ENCODE measurements at regions not wholly inside any gene's neighbourhood (a gene's known extent, or its start where the extent isn't known, plus 50 kb on each side); places are given as distances from the start of the nearest gene placed in this dataset.

DNA sequence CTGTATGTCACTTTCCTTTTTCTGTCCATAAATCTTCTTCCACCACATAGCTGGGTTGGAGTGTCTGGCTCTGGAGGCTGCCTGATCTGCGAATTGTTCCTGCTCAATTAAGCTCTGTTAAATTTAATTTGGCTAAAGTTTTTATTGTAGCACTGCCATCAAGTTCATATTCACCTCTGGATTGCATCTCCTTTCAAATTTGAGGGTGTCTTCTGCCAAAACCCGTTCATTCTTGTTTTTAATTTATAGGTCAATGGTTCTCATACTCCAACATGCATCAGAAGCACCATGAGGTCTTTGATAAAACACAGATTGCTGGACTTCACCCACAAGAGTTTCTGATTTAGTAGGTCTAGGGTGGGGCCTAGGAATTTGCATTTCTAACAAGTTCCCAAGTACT lies 276.5 kb upstream of the NECTIN3 start:
- H3K36me3 ChIP-seq (replicated peaks; ENCODE audit: insufficient read depth, low read depth), result no peaks in the 10 kb centered on the region
- TF ChIP-seq, protein P1, sequence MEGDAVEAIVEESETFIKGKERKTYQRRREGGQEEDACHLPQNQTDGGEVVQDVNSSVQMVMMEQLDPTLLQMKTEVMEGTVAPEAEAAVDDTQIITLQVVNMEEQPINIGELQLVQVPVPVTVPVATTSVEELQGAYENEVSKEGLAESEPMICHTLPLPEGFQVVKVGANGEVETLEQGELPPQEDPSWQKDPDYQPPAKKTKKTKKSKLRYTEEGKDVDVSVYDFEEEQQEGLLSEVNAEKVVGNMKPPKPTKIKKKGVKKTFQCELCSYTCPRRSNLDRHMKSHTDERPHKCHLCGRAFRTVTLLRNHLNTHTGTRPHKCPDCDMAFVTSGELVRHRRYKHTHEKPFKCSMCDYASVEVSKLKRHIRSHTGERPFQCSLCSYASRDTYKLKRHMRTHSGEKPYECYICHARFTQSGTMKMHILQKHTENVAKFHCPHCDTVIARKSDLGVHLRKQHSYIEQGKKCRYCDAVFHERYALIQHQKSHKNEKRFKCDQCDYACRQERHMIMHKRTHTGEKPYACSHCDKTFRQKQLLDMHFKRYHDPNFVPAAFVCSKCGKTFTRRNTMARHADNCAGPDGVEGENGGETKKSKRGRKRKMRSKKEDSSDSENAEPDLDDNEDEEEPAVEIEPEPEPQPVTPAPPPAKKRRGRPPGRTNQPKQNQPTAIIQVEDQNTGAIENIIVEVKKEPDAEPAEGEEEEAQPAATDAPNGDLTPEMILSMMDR (IDR thresholded peaks at IDR 0.05; ENCODE audit: poor library complexity), result no peak
- no peak for TF ChIP-seq EZH2phosphoT487 (IDR thresholded peaks at IDR 0.05; ENCODE audit: low read depth, severe bottlenecking, unreplicated experiment)
- TF ChIP-seq EZH2 (IDR thresholded peaks at IDR 0.05; ENCODE audit: borderline replicate concordance), result no peak
- H3K4me2 ChIP-seq, result no peak overlapping the region
- H2AFZ ChIP-seq, result no peak overlapping the region
- no peaks in the 10 kb centered on the region for H3K27me3 ChIP-seq
- WGBS (ENCODE audit: low lambda C conversion rate, missing lambda C conversion rate), result 74% methylated on average over 2 of the region's 2 CpGs
- H3K4me1 ChIP-seq (ENCODE audit: insufficient read depth), result no peaks in the 10 kb centered on the region
- no peaks in the 10 kb centered on the region for H3K9me3 ChIP-seq (ENCODE audit: low read depth)
- no peaks in the 10 kb centered on the region for H3K79me2 ChIP-seq
- no peaks in the 10 kb centered on the region for H4K20me1 ChIP-seq (ENCODE audit: insufficient read depth, poor library complexity, severe bottlenecking)
- H3K27ac ChIP-seq, result no peak overlapping the region
- no peaks in the 10 kb centered on the region for H3K9me2 ChIP-seq (replicated peaks; ENCODE audit: insufficient read depth)
- H3K4me3 ChIP-seq, result no peak overlapping the region
- no peak for DNase-seq (ENCODE audit: low spot score)

DNA sequence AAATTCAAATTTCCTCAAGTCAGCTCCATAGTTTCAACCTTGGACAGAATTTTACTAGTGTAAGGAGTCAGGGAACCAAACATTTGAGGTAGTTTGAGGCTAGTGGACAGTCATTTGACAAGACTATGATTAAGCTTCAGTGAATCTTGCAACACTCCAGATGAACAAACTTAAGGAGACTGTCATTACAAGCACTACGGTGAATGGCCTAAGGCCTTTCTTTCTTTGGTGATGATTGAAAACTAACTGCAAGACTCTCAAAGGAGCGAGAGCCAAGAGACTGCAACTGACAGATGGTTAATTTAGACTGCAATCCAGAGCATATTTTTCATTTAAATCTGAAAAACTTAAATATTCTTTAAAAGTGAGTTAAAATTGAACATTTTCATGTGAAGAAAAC lies 272.3 kb upstream of the NECTIN3 start:
- Histone ChIP-seq H3K36me3 (replicated peaks; ENCODE audit: insufficient read depth, low read depth) (no peaks in the 10 kb centered on the region), H3K27ac (no peak overlapping the region), H2AFZ (no peak overlapping the region), H4K20me1 (ENCODE audit: insufficient read depth, poor library complexity, severe bottlenecking) (no peaks in the 10 kb centered on the region), H3K79me2 (no peaks in the 10 kb centered on the region), H3K9me3 (ENCODE audit: low read depth) (no peaks in the 10 kb centered on the region), H3K4me1 (ENCODE audit: insufficient read depth) (no peaks in the 10 kb centered on the region), H3K4me2 (no peak overlapping the region), H3K4me3 (no peak overlapping the region), H3K9me2 (replicated peaks; ENCODE audit: insufficient read depth) (no peaks in the 10 kb centered on the region), H3K27me3 (no peaks in the 10 kb centered on the region)
- TF ChIP-seq, protein P1 (IDR thresholded peaks at IDR 0.05; ENCODE audit: poor library complexity), result no peak
- TF ChIP-seq EZH2 (IDR thresholded peaks at IDR 0.05; ENCODE audit: borderline replicate concordance) (no peak), EZH2phosphoT487 (IDR thresholded peaks at IDR 0.05; ENCODE audit: low read depth, severe bottlenecking, unreplicated experiment) (no peak)
- 82% methylated on average over 2 of the region's 2 CpGs for WGBS (ENCODE audit: low lambda C conversion rate, missing lambda C conversion rate)
- DNase-seq (ENCODE audit: low spot score), result no peak

- H3K79me2 ChIP-seq, result no peaks in the 10 kb centered on the region
- no peaks in the 10 kb centered on the region for H3K36me3 ChIP-seq (replicated peaks; ENCODE audit: insufficient read depth, low read depth)
- no peak overlapping the region for H2AFZ ChIP-seq
- H3K4me1 ChIP-seq (ENCODE audit: insufficient read depth), result no peaks in the 10 kb centered on the region
- 83% methylated on average over 2 of the region's 2 CpGs for WGBS (ENCODE audit: low lambda C conversion rate, missing lambda C conversion rate)
- H4K20me1 ChIP-seq (ENCODE audit: insufficient read depth, poor library complexity, severe bottlenecking), result no peaks in the 10 kb centered on the region
- H3K27me3 ChIP-seq, result no peaks in the 10 kb centered on the region
- DNase-seq (ENCODE audit: low spot score), result no peak
- no peak overlapping the region for H3K4me2 ChIP-seq
- H3K9me2 ChIP-seq (replicated peaks; ENCODE audit: insufficient read depth), result no peaks in the 10 kb centered on the region
- TF ChIP-seq EZH2phosphoT487 (IDR thresholded peaks at IDR 0.05; ENCODE audit: low read depth, severe bottlenecking, unreplicated experiment), result no peak
- TF ChIP-seq EZH2 (IDR thresholded peaks at IDR 0.05; ENCODE audit: borderline replicate concordance), result no peak
- no peaks in the 10 kb centered on the region for H3K9me3 ChIP-seq (ENCODE audit: low read depth)
- no peak overlapping the region for H3K27ac ChIP-seq
- H3K4me3 ChIP-seq, result no peak overlapping the region
Observed at GRCh38 chr3:110804856-110805255, 266.8 kb upstream of the NECTIN3 start.

- no peak overlapping the region for H2AFZ ChIP-seq
- no peak overlapping the region for H3K27ac ChIP-seq
- H3K4me2 ChIP-seq, result no peak overlapping the region
- no peaks in the 10 kb centered on the region for H4K20me1 ChIP-seq (ENCODE audit: insufficient read depth, poor library complexity, severe bottlenecking)
- TF ChIP-seq EZH2 (IDR thresholded peaks at IDR 0.05; ENCODE audit: borderline replicate concordance) (no peak), EZH2phosphoT487 (IDR thresholded peaks at IDR 0.05; ENCODE audit: low read depth, severe bottlenecking, unreplicated experiment) (no peak)
- TF ChIP-seq, protein P1 (IDR thresholded peaks at IDR 0.05; ENCODE audit: poor library complexity), result no peak
- no peaks in the 10 kb centered on the region for H3K9me3 ChIP-seq (ENCODE audit: low read depth)
- no peak for DNase-seq (ENCODE audit: low spot score)
- H3K27me3 ChIP-seq, result no peaks in the 10 kb centered on the region
- H3K36me3 ChIP-seq (replicated peaks; ENCODE audit: insufficient read depth, low read depth), result no peaks in the 10 kb centered on the region
- no peak overlapping the region for H3K4me3 ChIP-seq
- H3K79me2 ChIP-seq, result no peaks in the 10 kb centered on the region
- H3K9me2 ChIP-seq (replicated peaks; ENCODE audit: insufficient read depth), result no peaks in the 10 kb centered on the region
- H3K4me1 ChIP-seq (ENCODE audit: insufficient read depth), result no peaks in the 10 kb centered on the region
Observed at GRCh38 chr3:110806924-110807323, 264.7 kb upstream of the NECTIN3 start.
